GM10266 (cell line): ENCODE measurements at regions not wholly inside any gene's neighbourhood (a gene's known extent, or its start where the extent isn't known, plus 50 kb on each side); places are given as distances from the start of the nearest gene placed in this dataset.

ENCODE experiments used
- DNase-seq: peaks from one replicate; pipeline ENCODE4 v3.0.0; 2012; ENCODE audit errors: extremely low spot score
- TF ChIP-seq, protein P1 (sequence below): IDR thresholded peaks from 2 replicates; pipeline ENCODE4 v1.5.1; 2012; ENCODE audit warnings: mild to moderate bottlenecking, low read depth; ENCODE audit not compliant: control insufficient read depth, insufficient read depth; ENCODE audit errors: missing control alignments

DNA sequence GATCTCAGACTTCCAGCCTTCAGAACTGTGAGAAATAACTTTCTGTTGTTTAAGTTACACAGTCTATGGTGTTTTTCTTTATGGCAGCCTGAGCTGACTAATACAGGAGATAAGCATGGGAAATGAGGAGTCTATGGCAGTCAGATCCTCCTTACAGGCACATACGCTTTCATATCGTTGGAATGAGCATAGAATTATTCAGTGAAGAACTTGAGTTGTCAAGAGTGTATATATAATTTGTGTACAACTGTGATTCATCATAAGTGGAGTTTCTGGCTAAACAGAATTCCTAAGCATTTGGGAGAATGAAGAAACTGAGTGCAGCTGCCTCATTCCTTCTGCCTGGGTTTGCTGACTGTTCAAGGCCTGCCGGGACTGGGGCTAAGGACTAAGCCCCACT is 516.7 kb downstream of the ADRA2A start:
- DNase-seq: no peak
- TF ChIP-seq, protein P1, sequence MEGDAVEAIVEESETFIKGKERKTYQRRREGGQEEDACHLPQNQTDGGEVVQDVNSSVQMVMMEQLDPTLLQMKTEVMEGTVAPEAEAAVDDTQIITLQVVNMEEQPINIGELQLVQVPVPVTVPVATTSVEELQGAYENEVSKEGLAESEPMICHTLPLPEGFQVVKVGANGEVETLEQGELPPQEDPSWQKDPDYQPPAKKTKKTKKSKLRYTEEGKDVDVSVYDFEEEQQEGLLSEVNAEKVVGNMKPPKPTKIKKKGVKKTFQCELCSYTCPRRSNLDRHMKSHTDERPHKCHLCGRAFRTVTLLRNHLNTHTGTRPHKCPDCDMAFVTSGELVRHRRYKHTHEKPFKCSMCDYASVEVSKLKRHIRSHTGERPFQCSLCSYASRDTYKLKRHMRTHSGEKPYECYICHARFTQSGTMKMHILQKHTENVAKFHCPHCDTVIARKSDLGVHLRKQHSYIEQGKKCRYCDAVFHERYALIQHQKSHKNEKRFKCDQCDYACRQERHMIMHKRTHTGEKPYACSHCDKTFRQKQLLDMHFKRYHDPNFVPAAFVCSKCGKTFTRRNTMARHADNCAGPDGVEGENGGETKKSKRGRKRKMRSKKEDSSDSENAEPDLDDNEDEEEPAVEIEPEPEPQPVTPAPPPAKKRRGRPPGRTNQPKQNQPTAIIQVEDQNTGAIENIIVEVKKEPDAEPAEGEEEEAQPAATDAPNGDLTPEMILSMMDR: no peak

DNA sequence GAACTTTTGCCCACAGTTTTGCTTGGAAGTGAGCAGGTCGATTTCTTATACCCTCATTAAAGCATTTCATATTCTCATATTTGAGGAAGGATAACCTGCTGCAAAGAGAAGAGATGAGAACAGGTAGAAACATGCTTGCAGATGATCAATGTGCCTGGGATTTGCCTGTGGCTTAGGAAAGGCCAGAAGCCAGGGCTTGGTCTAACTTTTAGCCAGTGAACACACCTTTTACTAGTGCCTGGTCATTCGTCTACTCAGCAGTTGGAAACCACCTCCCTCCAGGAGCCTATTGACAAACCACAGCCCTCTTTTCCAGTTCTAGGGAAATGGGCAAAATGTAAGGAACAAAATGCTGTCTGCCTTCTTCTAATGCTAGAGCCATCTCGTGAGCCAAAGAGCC is 518.3 kb downstream of the ADRA2A start:
- no peak for DNase-seq
- TF ChIP-seq, protein P1: no peak

- peak; percentile 46 for DNase-seq
- TF ChIP-seq, protein P1: peak; percentile 79
These were observed 521.7 kb downstream of the ADRA2A start for GRCh38 chr10:111598433-111599059.

DNA sequence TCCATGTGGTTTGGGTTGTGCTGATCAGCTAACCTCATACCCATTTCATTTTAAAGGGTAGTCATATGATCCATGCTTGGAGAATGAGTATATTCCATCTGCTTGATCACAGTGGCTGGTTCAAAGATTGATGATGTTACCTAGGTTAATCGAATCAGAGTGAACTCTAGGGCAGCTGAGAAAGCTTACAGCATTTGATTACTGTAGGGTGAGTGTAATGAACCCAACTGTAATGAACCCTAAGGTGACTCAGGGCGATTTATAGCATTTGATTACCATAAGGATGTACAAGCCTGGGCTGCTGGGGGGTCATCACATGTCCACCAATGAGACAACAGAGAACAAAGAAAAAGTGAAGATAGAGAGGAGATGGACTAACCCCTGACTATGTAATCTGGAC is 523.1 kb downstream of the ADRA2A start:
- TF ChIP-seq, protein P1: no peak
- DNase-seq: no peak

- DNase-seq: no peak
- TF ChIP-seq, protein P1: no peak
These were observed 523.9 kb downstream of the ADRA2A start for GRCh38 chr10:111600772-111601171.

GRCh38 chr10:111612273-111612672 is 535.4 kb downstream of the ADRA2A start:
- DNase-seq: no peak
- TF ChIP-seq, protein P1: no peak

DNA sequence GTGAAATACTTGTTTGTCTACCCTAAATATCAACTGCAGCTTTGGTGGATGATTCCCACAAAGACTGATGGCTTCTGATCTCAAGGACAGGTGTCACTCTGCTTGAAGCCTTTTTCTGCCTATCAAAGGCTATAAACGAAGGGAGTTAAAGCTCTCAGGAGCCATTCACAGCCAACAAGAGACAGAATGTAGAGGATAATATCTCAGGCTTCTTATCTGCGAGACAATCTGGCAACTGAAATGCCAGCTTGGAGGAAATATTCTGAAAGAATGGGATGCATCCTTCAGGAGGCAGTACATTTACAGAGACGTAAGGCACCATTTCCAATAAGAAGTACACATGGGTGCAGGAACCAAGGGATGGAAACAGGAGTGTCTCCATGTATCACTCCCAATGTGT is 549.4 kb downstream of the GPAM start:
- no peak for DNase-seq
- TF ChIP-seq, protein P1: no peak
